HL-60 (cell line): ENCODE measurements at regions not wholly inside any gene's neighbourhood (a gene's known extent, or its start where the extent isn't known, plus 50 kb on each side); places are given as distances from the start of the nearest gene placed in this dataset.

Source experiments
- GABPA ChIP-seq: IDR thresholded peaks from 2 replicates; pipeline ENCODE4 v1.6.1; 2012; ENCODE audit warnings: low read depth
- POLR2AphosphoS5 ChIP-seq: IDR thresholded peaks from 2 replicates; pipeline ENCODE4 v1.6.1; 2012; ENCODE audit warnings: low read depth
- REST ChIP-seq: IDR thresholded peaks from 2 replicates; pipeline ENCODE4 v1.6.1; 2012; ENCODE audit warnings: low read depth; ENCODE audit not compliant: insufficient replicate concordance
- TF ChIP-seq, protein P1 (sequence below): IDR thresholded peaks from one replicate; pipeline ENCODE4 v1.5.1; 2011; ENCODE audit warnings: low read length, control low read depth, inconsistent platforms; ENCODE audit not compliant: insufficient read depth

- TF ChIP-seq POLR2AphosphoS5 = no peak
- TF ChIP-seq, protein P1, sequence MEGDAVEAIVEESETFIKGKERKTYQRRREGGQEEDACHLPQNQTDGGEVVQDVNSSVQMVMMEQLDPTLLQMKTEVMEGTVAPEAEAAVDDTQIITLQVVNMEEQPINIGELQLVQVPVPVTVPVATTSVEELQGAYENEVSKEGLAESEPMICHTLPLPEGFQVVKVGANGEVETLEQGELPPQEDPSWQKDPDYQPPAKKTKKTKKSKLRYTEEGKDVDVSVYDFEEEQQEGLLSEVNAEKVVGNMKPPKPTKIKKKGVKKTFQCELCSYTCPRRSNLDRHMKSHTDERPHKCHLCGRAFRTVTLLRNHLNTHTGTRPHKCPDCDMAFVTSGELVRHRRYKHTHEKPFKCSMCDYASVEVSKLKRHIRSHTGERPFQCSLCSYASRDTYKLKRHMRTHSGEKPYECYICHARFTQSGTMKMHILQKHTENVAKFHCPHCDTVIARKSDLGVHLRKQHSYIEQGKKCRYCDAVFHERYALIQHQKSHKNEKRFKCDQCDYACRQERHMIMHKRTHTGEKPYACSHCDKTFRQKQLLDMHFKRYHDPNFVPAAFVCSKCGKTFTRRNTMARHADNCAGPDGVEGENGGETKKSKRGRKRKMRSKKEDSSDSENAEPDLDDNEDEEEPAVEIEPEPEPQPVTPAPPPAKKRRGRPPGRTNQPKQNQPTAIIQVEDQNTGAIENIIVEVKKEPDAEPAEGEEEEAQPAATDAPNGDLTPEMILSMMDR = no peak
- no peak for TF ChIP-seq GABPA
- no peak for TF ChIP-seq REST
These were observed 187.7 kb upstream of the CPHXL start for GRCh38 chr16:75913958-75914357.
